Loucy (cell line): ENCODE measurements at regions not wholly inside any gene's neighbourhood (a gene's known extent, or its start where the extent isn't known, plus 50 kb on each side); places are given as distances from the start of the nearest gene placed in this dataset.

Experiments
- H2AFZ ChIP-seq: fragments of 200-600 bp; sonication (generic); 2 replicates; pipeline ENCODE4 v1.6.0; 2016; ENCODE audit warnings: antibody characterized with exemption, mild to moderate bottlenecking, low read length, moderate library complexity
- H3F3A ChIP-seq: fragments of 200-600 bp; 2 replicates; pipeline ENCODE4 v1.6.0; 2016; ENCODE audit warnings: antibody characterized with exemption, low read depth, mild to moderate bottlenecking
- H3K27me3 ChIP-seq: fragments of 200-600 bp; sonication (generic); 2 replicates; pipeline ENCODE4 v1.6.1; 2014; ENCODE audit warnings: low read length, mild to moderate bottlenecking; ENCODE audit not compliant: insufficient read depth, poor library complexity, severe bottlenecking
- H3K36me3 ChIP-seq: fragments of 200-600 bp; sonication (generic); 2 replicates; pipeline ENCODE4 v1.6.1; 2016; ENCODE audit warnings: low read length; ENCODE audit not compliant: insufficient read depth
- H3K4me1 ChIP-seq: fragments of 200-600 bp; sonication (generic); 2 replicates; pipeline ENCODE4 v1.5.1; 2014; ENCODE audit warnings: low read length, mild to moderate bottlenecking; ENCODE audit not compliant: insufficient read depth, poor library complexity, severe bottlenecking
- H3K4me2 ChIP-seq: fragments of 200-600 bp; sonication (generic); 2 replicates; pipeline ENCODE4 v1.6.0; 2014; ENCODE audit warnings: antibody characterized with exemption, low read length, low read depth, mild to moderate bottlenecking; ENCODE audit not compliant: poor library complexity, severe bottlenecking
- H3K4me3 ChIP-seq: fragments of 200-600 bp; sonication (generic); 2 replicates; pipeline ENCODE4 v1.5.1; 2014; ENCODE audit warnings: low read length, mild to moderate bottlenecking, mixed read lengths; ENCODE audit not compliant: poor library complexity, severe bottlenecking
- H3K79me2 ChIP-seq: fragments of 200-600 bp; sonication (generic); 2 replicates; pipeline ENCODE4 v1.6.1; 2014; ENCODE audit warnings: low read length; ENCODE audit not compliant: insufficient read depth
- H3K9ac ChIP-seq: fragments of 200-600 bp; sonication (generic); 2 replicates; pipeline ENCODE4 v1.6.0; 2014; ENCODE audit warnings: mild to moderate bottlenecking, low read depth, low read length, moderate library complexity; ENCODE audit not compliant: poor library complexity, severe bottlenecking
- H3K9me2 ChIP-seq: fragments of 200-600 bp; sonication (generic); replicated peaks from 2 replicates; pipeline ENCODE4 v1.6.1; 2016; ENCODE audit warnings: low read depth, low read length, mixed read lengths
- H3K9me3 ChIP-seq: fragments of 200-600 bp; sonication (generic); 2 replicates; pipeline ENCODE4 v1.6.1; 2014; ENCODE audit warnings: mild to moderate bottlenecking, antibody characterized with exemption, low read length, low read depth; ENCODE audit not compliant: insufficient read depth
- H4K20me1 ChIP-seq: fragments of 200-600 bp; sonication (generic); 2 replicates; pipeline ENCODE4 v1.6.0; 2014; ENCODE audit warnings: antibody characterized with exemption, low read length, mild to moderate bottlenecking; ENCODE audit not compliant: insufficient read depth, poor library complexity, severe bottlenecking
- EZH2phosphoT487 ChIP-seq: fragments of 200-600 bp; IDR thresholded peaks from 2 replicates; pipeline ENCODE4 v1.6.1; 2018; ENCODE audit warnings: antibody characterized with exemption, mild to moderate bottlenecking, moderate library complexity, borderline replicate concordance
- TF ChIP-seq, protein P1 (sequence below): fragments of 200-600 bp; sonication (generic); conservative IDR thresholded peaks from 2 replicates; pipeline ENCODE4 v1.5.1; 2014; ENCODE audit warnings: mild to moderate bottlenecking, antibody characterized with exemption, low read length

- Histone ChIP-seq H3K9ac (no peak overlapping the region), H3K9me2 (no peaks in the 10 kb centered on the region), H3K36me3 (no peaks in the 10 kb centered on the region), H3K79me2 (no peaks in the 10 kb centered on the region), H3K27me3 (no peaks in the 10 kb centered on the region), H3K4me3 (no peak overlapping the region), H3K9me3 (no peaks in the 10 kb centered on the region), H4K20me1 (no peaks in the 10 kb centered on the region), H3K4me2 (no peak overlapping the region), H2AFZ (no peak overlapping the region), H3F3A (no peaks in the 10 kb centered on the region), H3K4me1 (no peaks in the 10 kb centered on the region)
- TF ChIP-seq EZH2phosphoT487, result no peak
- TF ChIP-seq, protein P1, sequence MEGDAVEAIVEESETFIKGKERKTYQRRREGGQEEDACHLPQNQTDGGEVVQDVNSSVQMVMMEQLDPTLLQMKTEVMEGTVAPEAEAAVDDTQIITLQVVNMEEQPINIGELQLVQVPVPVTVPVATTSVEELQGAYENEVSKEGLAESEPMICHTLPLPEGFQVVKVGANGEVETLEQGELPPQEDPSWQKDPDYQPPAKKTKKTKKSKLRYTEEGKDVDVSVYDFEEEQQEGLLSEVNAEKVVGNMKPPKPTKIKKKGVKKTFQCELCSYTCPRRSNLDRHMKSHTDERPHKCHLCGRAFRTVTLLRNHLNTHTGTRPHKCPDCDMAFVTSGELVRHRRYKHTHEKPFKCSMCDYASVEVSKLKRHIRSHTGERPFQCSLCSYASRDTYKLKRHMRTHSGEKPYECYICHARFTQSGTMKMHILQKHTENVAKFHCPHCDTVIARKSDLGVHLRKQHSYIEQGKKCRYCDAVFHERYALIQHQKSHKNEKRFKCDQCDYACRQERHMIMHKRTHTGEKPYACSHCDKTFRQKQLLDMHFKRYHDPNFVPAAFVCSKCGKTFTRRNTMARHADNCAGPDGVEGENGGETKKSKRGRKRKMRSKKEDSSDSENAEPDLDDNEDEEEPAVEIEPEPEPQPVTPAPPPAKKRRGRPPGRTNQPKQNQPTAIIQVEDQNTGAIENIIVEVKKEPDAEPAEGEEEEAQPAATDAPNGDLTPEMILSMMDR, result no peak
Measured at GRCh38 chr18:56191334-56191733, 447.1 kb downstream of the TXNL1 start.

GRCh38 chr18:56189615-56190014, 448.8 kb downstream of the TXNL1 start:
- Histone ChIP-seq H3K36me3 (no peaks in the 10 kb centered on the region), H3K9me3 (peaks cover 4% of the 10 kb centered on the region; the same call in 1 of the 2 replicates), H4K20me1 (no peaks in the 10 kb centered on the region), H2AFZ (no peak overlapping the region), H3K27me3 (no peaks in the 10 kb centered on the region), H3K4me3 (no peak overlapping the region), H3K9ac (no peak overlapping the region), H3K79me2 (no peaks in the 10 kb centered on the region), H3F3A (no peaks in the 10 kb centered on the region), H3K9me2 (no peaks in the 10 kb centered on the region), H3K4me1 (no peaks in the 10 kb centered on the region), H3K4me2 (no peak overlapping the region)
- TF ChIP-seq EZH2phosphoT487, result no peak
- TF ChIP-seq, protein P1, result no peak

GRCh38 chr18:56188529-56189275, 449.7 kb downstream of the TXNL1 start:
- Histone ChIP-seq H2AFZ (no peak overlapping the region), H3K9me3 (peaks cover 4% of the 10 kb centered on the region; the same call in 1 of the 2 replicates), H3F3A (no peaks in the 10 kb centered on the region), H3K4me1 (no peaks in the 10 kb centered on the region), H3K27me3 (no peaks in the 10 kb centered on the region), H3K4me3 (no peak overlapping the region), H3K79me2 (no peaks in the 10 kb centered on the region), H3K36me3 (no peaks in the 10 kb centered on the region), H3K4me2 (no peak overlapping the region), H3K9me2 (no peaks in the 10 kb centered on the region), H3K9ac (no peak overlapping the region), H4K20me1 (no peaks in the 10 kb centered on the region)
- no peak for TF ChIP-seq EZH2phosphoT487
- TF ChIP-seq, protein P1, result no peak
